ENCODE measurements at regions not wholly inside any gene's neighbourhood (a gene's known extent, or its start where the extent isn't known, plus 50 kb on each side); places are given as distances from the start of the nearest gene placed in this dataset.
A peak's percentile ranks its signal among the peaks of the same experiment; 100 is the strongest.

DNA sequence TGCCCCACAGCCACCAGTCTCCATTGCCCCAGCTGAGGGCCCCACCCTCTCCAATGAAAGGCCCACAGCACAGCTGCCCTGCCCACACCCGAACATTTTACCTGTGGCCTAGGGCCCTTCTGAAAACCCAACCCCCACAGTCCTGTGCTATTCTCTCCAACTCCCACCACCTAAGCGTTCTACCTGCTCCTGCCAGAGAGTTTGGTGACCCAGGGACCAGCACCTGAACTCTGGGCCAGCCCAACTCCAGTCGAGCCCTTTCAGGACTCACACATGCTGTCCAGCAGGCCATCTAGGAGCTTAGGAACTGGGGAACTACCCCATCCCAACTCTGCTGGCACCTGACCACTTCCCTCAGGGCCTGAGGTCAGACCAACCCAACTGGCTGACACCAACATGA lies 562.3 kb downstream of the DNAH5 start:
- no peaks in the 10 kb centered on the region for H3K4me1 Mint-ChIP-seq
- no peak for DNase-seq
- no peaks in the 10 kb centered on the region for H3K27me3 Mint-ChIP-seq (ENCODE audit: low read depth)
- no peak overlapping the region for H4K5ac ChIP-seq (ENCODE audit: insufficient read length, low read depth, low read length)
- H3K9me3 ChIP-seq (ENCODE audit: control insufficient read depth, low read depth, low read length) = no peaks in the 10 kb centered on the region
- no peak overlapping the region for H3K18ac ChIP-seq (ENCODE audit: insufficient read length, low read depth, low read length)
- no peak overlapping the region for H3K14ac ChIP-seq (ENCODE audit: insufficient read depth, low read length)
- WGBS (ENCODE audit: extremely low coverage, insufficient read length, low lambda C conversion rate) = no CpG with 5 or more reads among the region's 3 CpGs
- no peak overlapping the region for H2BK20ac ChIP-seq (ENCODE audit: low read depth, low read length, poor library complexity, severe bottlenecking)
- H3K23ac ChIP-seq (ENCODE audit: insufficient read length, low read depth, low read length) = no peak overlapping the region
- H3K23me2 ChIP-seq (ENCODE audit: insufficient read length, low read depth, low read length, poor library complexity, severe bottlenecking) = no peaks in the 10 kb centered on the region
- H2BK5ac ChIP-seq (ENCODE audit: insufficient read length, low read length) = no peak overlapping the region
- peaks cover 0 to 7% (median 0%) of the 10 kb centered on the region in 3 experiments; a peak in 1 of 7 replicates for H3K36me3 Mint-ChIP-seq (ENCODE audit: insufficient read depth in 1 of 3, low read depth in 3 of 3)
- H3K56ac ChIP-seq (ENCODE audit: insufficient read length, low read depth, low read length) = no peak overlapping the region
- H3K4me1 ChIP-seq (ENCODE audit: insufficient read depth, low read length) = no peaks in the 10 kb centered on the region
- H3K79me2 ChIP-seq (ENCODE audit: insufficient read depth, low read length) = no peaks in the 10 kb centered on the region
- H3T11ph ChIP-seq (ENCODE audit: low read length) = no peak overlapping the region
- H3K4me2 ChIP-seq (ENCODE audit: insufficient read depth, insufficient read length, low read length) = no peak overlapping the region
- no peak overlapping the region for H2BK120ac ChIP-seq (ENCODE audit: low read depth, low read length, poor library complexity, severe bottlenecking)
- H4K91ac ChIP-seq (ENCODE audit: insufficient read length, low read depth, low read length) = no peak overlapping the region
- H3K4ac ChIP-seq (ENCODE audit: low read depth, low read length) = no peak overlapping the region
- no peak overlapping the region for H4K8ac ChIP-seq (replicated peaks; ENCODE audit: insufficient read length, low read depth, low read length)
- no peak overlapping the region for H3K9ac ChIP-seq (ENCODE audit: extremely low read depth, insufficient read length, low read length)
- H3K27ac ChIP-seq (ENCODE audit: insufficient read length, low read depth, low read length) = no peak overlapping the region
- H3K27ac Mint-ChIP-seq = 0 out of 7 replicates have a peak overlapping the region, but pooled peaks of 1 of the 3 experiments have one; percentile 27
- TF ChIP-seq, protein P1, sequence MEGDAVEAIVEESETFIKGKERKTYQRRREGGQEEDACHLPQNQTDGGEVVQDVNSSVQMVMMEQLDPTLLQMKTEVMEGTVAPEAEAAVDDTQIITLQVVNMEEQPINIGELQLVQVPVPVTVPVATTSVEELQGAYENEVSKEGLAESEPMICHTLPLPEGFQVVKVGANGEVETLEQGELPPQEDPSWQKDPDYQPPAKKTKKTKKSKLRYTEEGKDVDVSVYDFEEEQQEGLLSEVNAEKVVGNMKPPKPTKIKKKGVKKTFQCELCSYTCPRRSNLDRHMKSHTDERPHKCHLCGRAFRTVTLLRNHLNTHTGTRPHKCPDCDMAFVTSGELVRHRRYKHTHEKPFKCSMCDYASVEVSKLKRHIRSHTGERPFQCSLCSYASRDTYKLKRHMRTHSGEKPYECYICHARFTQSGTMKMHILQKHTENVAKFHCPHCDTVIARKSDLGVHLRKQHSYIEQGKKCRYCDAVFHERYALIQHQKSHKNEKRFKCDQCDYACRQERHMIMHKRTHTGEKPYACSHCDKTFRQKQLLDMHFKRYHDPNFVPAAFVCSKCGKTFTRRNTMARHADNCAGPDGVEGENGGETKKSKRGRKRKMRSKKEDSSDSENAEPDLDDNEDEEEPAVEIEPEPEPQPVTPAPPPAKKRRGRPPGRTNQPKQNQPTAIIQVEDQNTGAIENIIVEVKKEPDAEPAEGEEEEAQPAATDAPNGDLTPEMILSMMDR (conservative IDR thresholded peaks at IDR 0.05) = no peak
- H3K4me3 Mint-ChIP-seq = no peak overlapping the region
- H3K79me1 ChIP-seq (ENCODE audit: insufficient read depth, low read depth, low read length, poor library complexity, severe bottlenecking) = no peaks in the 10 kb centered on the region
- no peaks in the 10 kb centered on the region for H3K27me3 ChIP-seq (ENCODE audit: insufficient read depth, low read length)
- H2AK5ac ChIP-seq (ENCODE audit: insufficient read length, low read length) = no peak overlapping the region
- H2AFZ ChIP-seq (ENCODE audit: low read length) = no peak overlapping the region
- H2BK12ac ChIP-seq (ENCODE audit: insufficient read length, low read depth, low read length) = no peak overlapping the region
- H4K20me1 ChIP-seq (ENCODE audit: control insufficient read depth, insufficient read depth, insufficient read length) = no peaks in the 10 kb centered on the region
- peaks cover 5% of the 10 kb centered on the region in 2 experiments; a peak in 3 of 5 replicates for H3K9me3 Mint-ChIP-seq
- H2BK15ac ChIP-seq (ENCODE audit: low read depth, low read length) = no peak overlapping the region
